ENCODE measurements at regions not wholly inside any gene's neighbourhood (a gene's known extent, or its start where the extent isn't known, plus 50 kb on each side); places are given as distances from the start of the nearest gene placed in this dataset.

DNA sequence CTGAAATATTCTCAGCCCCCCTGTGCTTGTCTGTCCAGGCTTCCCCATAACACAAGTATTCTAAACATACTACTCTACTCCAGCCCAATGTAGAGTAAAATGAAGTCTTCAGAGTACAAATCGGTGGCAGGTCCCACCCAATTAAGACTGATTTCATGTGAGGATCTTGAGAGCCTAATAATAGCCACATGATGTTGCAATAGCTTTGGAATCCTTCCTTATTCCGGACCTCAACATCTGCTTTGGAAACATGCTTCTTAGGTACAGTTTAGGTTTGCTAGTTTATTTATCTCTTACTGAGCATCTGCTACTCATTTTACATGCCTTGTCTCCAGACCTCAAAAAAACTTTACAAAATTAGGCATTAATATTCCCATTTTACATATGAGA, 207.3 kb upstream of the RAB6C start:
- TF ChIP-seq EZH2phosphoT487 (IDR thresholded peaks at IDR 0.05; ENCODE audit: low read length) (no peak), EZH2 (optimal IDR thresholded peaks at IDR 0.05; ENCODE audit: low read depth, low read length) (no peak), CTCF (IDR thresholded peaks at IDR 0.05; ENCODE audit: low read length) (no peak)
- Histone ChIP-seq H3K79me2 (ENCODE audit: low read length) (no peaks in the 10 kb centered on the region), H3K4me1 (ENCODE audit: low read length) (no peaks in the 10 kb centered on the region), H3F3A (ENCODE audit: insufficient read depth, low read length) (no peaks in the 10 kb centered on the region), H3K4me2 (ENCODE audit: low read depth, low read length) (no peak overlapping the region), H3K4me3 (ENCODE audit: low read length) (no peak overlapping the region), H3K9me3 (replicated peaks; ENCODE audit: insufficient read depth, low read length) (no peaks in the 10 kb centered on the region), H3K27ac (ENCODE audit: low read length) (no peak overlapping the region), H3K36me3 (replicated peaks; ENCODE audit: insufficient read depth, low read length) (no peaks in the 10 kb centered on the region), H4K20me1 (ENCODE audit: insufficient read depth, low read length) (no peaks in the 10 kb centered on the region), H3K9ac (ENCODE audit: low read length) (no peak overlapping the region), H3K9me2 (replicated peaks; ENCODE audit: insufficient read depth, low read length) (no peaks in the 10 kb centered on the region), H2AFZ (ENCODE audit: low read length) (no peak overlapping the region), H3K27me3 (replicated peaks; ENCODE audit: insufficient read depth, low read length) (no peaks in the 10 kb centered on the region)
- DNase-seq: no peak

DNA sequence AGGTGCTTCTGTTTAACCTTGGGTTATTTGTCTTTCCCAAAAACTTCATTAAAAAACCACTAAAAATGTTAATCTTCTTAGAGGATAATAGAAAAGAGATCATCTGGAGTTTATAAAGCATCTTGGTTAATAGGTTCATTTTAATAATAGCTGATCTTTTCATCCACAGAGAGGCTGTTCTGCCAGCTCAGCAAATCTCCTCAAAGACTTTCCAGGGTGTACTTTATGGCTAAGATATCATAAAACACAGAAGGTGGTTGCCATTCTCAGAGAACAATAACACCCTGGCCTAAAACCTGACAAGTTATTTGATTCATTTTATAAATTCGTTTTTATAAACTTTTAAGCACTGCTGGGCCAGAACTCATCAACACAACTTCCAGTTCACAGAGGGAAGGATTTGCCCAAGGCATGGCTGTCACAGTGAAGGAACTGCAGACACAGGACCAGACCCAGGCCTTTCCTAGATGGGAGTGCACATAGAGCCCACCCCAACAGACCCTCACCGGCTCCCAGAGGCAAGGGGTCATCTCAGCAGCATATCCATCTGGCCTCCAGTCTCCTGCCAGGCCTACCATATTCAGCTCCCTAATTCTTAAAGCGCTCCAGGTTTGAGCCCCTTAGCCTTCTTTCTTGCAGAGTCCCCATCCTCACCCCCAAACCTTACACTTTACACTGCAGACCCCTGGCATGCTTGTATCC, 203.4 kb upstream of the RAB6C start:
- Histone ChIP-seq H2AFZ (ENCODE audit: low read length) (no peak overlapping the region), H3K79me2 (ENCODE audit: low read length) (no peaks in the 10 kb centered on the region), H3K4me2 (ENCODE audit: low read depth, low read length) (no peak overlapping the region), H3K36me3 (replicated peaks; ENCODE audit: insufficient read depth, low read length) (no peaks in the 10 kb centered on the region), H4K20me1 (ENCODE audit: insufficient read depth, low read length) (no peaks in the 10 kb centered on the region), H3K9me3 (replicated peaks; ENCODE audit: insufficient read depth, low read length) (no peaks in the 10 kb centered on the region), H3F3A (ENCODE audit: insufficient read depth, low read length) (no peaks in the 10 kb centered on the region), H3K27ac (ENCODE audit: low read length) (no peak overlapping the region), H3K4me3 (ENCODE audit: low read length) (no peak overlapping the region), H3K9me2 (replicated peaks; ENCODE audit: insufficient read depth, low read length) (no peaks in the 10 kb centered on the region), H3K4me1 (ENCODE audit: low read length) (no peaks in the 10 kb centered on the region), H3K27me3 (replicated peaks; ENCODE audit: insufficient read depth, low read length) (no peaks in the 10 kb centered on the region), H3K9ac (ENCODE audit: low read length) (no peak overlapping the region)
- DNase-seq: no peak
- TF ChIP-seq CTCF (IDR thresholded peaks at IDR 0.05; ENCODE audit: low read length) (no peak), EZH2 (optimal IDR thresholded peaks at IDR 0.05; ENCODE audit: low read depth, low read length) (no peak), EZH2phosphoT487 (IDR thresholded peaks at IDR 0.05; ENCODE audit: low read length) (no peak)

- Histone ChIP-seq H4K20me1 (ENCODE audit: insufficient read depth, low read length) (no peaks in the 10 kb centered on the region), H3K9me3 (replicated peaks; ENCODE audit: insufficient read depth, low read length) (no peaks in the 10 kb centered on the region), H2AFZ (ENCODE audit: low read length) (no peak overlapping the region), H3F3A (ENCODE audit: insufficient read depth, low read length) (no peaks in the 10 kb centered on the region), H3K27ac (ENCODE audit: low read length) (no peak overlapping the region), H3K4me3 (ENCODE audit: low read length) (no peak overlapping the region), H3K36me3 (replicated peaks; ENCODE audit: insufficient read depth, low read length) (no peaks in the 10 kb centered on the region), H3K9ac (ENCODE audit: low read length) (no peak overlapping the region), H3K27me3 (replicated peaks; ENCODE audit: insufficient read depth, low read length) (no peaks in the 10 kb centered on the region), H3K79me2 (ENCODE audit: low read length) (no peaks in the 10 kb centered on the region), H3K9me2 (replicated peaks; ENCODE audit: insufficient read depth, low read length) (no peaks in the 10 kb centered on the region), H3K4me1 (ENCODE audit: low read length) (no peaks in the 10 kb centered on the region), H3K4me2 (ENCODE audit: low read depth, low read length) (no peak overlapping the region)
- no peak for TF ChIP-seq CTCF (IDR thresholded peaks at IDR 0.05; ENCODE audit: low read length)
- no peak for TF ChIP-seq EZH2 (optimal IDR thresholded peaks at IDR 0.05; ENCODE audit: low read depth, low read length)
- TF ChIP-seq EZH2phosphoT487 (IDR thresholded peaks at IDR 0.05; ENCODE audit: low read length): no peak
- no peak for DNase-seq
Measured at GRCh38 chr2:129777146-129777545, 202.3 kb upstream of the RAB6C start.
